ENCODE measurements at regions not wholly inside any gene's neighbourhood (a gene's known extent, or its start where the extent isn't known, plus 50 kb on each side); places are given as distances from the start of the nearest gene placed in this dataset.

DNA sequence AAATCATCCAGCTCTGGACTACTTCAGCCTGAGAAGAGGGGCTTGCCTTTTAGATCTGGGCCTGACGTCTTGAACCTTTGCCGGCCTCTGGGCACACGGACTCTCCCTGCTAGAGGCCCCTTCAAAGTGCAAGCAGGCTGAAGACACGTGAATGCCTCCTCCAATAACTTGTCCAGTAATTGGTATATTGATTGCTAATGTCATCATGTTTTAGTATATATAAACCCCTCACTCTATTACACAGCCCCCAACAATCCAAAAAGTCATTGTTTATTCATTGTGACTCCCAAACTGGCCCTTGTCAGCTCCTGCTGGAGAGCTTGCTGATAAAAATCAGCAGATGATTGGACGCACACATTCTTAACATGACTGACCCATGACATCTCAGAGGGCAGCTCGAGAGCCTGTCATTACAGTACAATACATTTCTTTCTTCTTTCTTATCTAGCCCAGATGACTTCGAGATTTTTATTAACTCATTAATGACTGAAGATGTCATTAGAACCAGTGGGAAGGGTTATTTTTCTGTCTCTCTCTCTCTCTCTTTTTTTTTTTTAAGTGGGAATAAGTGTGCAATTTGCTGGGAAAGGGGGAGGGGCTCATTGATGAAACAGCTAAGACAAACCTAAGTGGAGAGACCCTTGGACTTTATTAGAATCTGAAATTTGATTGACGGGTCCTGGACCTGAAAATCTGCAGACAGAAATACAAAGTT is 65.5 kb upstream of the NR2F2 start:
- no peak for FAIRE-seq

DNA sequence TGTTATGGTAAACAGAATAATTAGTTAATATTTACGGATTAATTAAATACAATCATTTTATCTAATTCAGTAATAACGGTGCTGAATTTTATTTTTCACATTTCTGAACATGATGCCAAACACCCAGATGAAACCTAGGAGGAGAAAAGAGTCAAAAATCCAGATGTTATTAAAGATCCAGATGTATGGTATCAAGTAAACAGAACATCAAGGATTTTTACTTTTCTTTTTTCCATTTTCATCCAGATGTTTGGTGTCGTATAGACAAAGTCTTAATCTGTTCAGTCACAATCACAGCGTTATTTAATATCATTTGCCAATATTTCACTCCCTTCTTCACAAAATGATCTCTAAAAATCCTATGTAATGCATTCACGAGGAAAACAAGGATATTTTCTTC is 64.0 kb upstream of the NR2F2 start:
- no peak for FAIRE-seq

DNA sequence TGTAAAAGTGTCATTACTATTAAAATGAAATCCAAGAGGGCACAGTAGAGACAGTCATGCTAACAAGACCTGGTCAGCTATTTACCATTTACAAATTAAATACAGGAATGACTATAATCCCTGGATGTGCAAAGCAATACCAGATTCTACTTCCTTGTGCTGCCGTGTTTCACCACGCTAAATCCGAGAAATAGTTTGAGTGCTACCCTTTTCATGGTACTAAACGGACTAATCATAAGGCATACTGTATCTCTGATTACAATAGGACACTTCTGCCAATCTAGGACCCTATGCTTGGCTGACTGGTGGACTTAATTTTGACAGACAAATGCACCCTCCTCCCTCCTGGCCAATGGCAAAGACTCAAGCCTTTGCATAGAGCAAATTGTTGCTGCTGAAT is 63.0 kb upstream of the NR2F2 start:
- no peak for FAIRE-seq

DNA sequence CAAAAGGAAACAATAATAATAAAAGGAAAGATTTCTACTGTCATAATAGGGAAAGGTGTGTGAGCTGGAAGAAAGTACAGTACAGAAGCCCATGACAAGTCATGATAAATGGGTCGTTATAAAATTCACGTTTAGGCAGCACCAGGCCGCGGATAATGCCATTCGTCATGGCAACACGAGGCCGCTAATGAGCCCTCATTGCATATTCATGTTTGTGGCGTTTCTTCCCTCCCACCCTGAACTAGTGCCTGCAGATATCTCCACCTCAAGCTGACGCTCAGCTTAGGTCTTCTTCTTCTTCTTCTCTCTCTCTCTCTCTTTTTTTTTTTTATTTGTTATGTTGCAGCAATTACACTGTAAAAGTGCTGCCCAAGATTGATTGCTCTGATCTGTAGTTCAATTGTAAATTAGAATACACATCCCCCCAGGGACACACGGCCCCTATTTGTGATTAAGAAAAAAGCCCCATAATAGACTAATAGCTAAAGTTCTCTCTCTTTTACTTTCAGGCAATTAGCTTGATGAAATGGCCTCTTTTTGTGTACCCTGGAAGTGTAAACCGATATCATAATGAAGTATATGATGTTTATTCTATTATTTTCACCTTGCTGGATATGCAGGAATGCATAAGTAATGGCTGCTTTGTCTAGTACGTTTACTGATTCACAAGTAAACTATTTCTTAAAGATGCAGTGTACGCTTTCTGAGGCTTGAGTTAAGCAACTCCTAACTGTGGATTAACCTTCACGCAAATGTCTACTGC is 61.9 kb upstream of the NR2F2 start:
- FAIRE-seq, result no peak

GRCh38 chr15:96270581-96271172 is 59.8 kb upstream of the NR2F2 start:
- no peak for FAIRE-seq

DNA sequence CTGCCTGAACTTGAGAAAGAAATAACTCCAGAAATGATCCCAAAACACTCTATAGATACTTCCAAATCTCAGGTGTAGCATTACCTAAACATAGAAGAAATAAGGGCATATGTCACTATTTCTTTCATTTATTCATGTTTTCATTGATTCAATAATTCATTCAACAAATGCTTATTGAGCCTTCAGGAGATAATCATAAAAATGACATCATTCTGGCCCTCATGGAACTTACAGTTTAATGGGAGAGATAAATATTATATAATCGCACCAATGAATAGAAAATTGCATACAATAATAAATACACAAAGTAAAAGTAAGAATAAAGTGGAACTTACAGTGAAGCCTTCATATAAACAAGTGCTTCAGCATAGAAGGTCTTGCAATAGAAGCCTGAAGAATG is 58.1 kb upstream of the NR2F2 start:
- FAIRE-seq, result no peak

GRCh38 chr15:96273317-96274086 is 57.0 kb upstream of the NR2F2 start:
- FAIRE-seq, result no peak

GRCh38 chr15:96274087-96274440 is 56.4 kb upstream of the NR2F2 start:
- no peak for FAIRE-seq

DNA sequence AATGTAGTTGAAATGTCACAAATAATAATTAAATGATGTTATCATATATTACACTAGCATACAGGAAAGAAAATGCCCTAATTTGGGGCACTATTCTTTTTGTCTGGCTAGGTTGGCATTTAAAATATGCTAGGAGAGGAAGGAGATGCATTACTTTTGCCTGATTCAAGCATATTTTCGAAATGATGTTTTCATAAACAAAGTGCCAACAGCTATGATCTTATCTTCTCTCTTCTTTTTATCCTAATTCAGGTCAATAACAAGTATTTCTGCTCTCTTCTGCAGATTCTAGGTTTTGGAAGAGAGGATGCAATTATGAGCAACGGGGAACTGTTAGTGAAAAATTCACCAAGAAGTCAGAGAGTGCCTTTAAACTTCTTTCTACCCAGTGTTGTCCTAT is 55.8 kb upstream of the NR2F2 start:
- FAIRE-seq, result no peak

DNA sequence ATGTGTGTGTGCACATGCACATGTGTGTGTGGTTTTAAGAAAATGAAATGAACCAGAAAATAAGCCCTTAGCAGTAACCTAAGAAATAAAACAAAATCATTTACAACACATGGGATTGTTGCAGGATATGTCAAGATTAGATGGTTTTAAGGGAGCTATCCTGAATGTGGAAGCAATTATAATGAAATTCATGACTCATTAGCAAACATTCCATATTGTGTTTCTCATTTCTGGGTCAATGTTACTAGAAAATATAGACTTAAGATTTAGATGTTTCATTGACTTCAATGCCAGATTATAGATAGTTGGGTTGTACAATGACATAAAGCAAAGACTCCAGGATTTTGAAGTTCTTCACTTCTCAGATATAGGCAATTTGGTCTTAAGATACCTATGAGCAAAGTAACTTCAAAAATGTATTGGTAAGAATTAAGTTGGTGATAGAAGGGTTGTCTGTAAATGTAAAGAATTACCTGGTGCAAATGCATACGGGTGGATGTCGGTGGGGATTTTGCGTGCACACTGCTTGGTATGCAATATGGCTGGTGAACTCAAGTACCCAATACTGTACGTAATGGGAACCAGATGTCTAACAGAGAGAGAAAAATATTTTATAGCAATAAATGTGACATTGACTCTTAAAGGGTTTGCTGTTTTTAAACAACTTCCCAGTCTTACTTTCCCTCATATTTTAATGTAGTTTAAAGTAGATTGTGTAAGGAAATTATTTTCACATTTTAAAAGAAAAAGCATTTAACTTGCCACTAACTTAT is 53.9 kb upstream of the NR2F2 start:
- no peak for FAIRE-seq
